GM19438 (cell line): ENCODE measurements at regions not wholly inside any gene's neighbourhood (a gene's known extent, or its start where the extent isn't known, plus 50 kb on each side); places are given as distances from the start of the nearest gene placed in this dataset.
"Not testable (repeated sequence)": the region's sequence is repeated elsewhere in the genome, so short reads cannot be mapped to it uniquely, and the experiment has no call there.

ENCODE experiments used
- ATAC-seq: cut with Tn5 transposase; IDR thresholded peaks from one replicate; pipeline ENCODE4 v1.9.1; 2021; ENCODE audit warnings: low read depth; ENCODE audit not compliant: unreplicated experiment

DNA sequence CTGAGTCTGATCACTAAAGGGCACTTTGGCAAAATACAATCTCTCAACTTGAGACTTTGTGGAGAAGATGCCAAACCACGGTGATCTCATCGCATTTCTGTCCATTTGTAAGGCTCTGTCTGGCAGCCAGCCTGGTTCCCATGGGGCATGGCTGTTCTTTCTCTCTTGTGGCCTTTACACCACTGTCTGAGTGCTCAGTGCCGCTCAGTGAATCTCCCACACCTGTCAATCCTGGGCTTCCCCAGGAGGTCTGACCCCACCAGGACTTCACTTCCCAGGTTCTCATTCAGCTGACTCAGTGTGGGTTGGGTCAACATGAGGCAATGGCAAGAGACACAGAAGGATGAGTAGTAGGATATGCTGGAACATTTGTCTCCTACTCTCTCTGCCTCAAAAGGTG, 96.8 kb upstream of the TRIB2 start:
- ATAC-seq: no peak

DNA sequence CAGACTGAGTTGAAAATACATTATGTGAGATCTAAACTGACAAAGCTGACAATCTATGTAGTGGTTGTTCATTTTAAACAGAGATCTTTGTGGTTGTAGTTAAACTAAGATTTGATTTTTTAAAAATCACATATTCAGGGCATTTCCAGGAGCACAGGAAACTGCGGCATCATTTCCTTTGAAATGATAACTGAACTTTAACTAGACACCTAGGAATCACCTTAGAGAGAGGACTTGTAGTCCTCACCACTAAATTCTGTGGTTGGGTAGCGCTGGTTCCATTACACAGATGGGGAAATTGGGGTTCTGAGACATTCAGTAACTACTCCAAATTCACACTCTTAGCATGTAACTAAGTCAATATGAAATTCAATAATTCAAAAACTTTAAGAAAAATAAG, 96.0 kb upstream of the TRIB2 start:
- ATAC-seq: no peak

DNA sequence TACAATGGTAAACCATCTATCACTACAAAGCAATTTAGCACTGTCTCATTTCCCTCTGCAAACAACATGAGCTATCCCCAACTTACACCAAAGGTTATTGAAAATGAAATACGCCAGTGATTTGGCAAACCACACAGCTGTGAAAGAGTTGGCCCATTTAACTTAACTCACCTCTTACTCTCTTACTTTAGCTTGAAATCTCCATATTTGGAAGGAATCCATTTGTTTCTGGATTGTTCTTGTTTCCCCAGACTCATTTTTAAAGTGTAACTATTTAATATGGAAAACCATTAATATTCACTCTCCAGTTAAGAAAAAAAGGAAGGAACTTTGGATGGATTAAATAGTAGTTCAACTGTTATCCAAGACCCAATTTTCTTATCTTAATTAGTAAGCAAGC, 93.7 kb upstream of the TRIB2 start:
- no peak for ATAC-seq

DNA sequence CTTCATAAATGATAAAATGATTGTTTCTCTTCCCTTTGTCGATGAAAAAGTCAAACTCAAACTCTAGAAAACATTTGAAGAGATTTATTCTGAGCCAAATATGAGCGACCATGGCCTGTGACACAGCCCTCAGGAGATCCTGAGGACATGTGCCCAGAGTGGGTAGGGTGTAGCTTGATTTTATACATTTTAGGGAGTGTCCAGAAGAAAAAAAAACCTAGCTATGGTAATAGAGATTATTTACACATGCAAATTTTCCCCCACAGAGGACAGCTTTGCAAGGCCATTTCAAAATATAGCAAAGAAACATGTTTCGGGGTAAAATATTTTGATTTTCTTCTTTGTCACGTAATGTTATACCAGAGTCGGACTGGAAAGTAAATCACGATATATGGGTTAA, 92.4 kb upstream of the TRIB2 start:
- ATAC-seq: no peak

DNA sequence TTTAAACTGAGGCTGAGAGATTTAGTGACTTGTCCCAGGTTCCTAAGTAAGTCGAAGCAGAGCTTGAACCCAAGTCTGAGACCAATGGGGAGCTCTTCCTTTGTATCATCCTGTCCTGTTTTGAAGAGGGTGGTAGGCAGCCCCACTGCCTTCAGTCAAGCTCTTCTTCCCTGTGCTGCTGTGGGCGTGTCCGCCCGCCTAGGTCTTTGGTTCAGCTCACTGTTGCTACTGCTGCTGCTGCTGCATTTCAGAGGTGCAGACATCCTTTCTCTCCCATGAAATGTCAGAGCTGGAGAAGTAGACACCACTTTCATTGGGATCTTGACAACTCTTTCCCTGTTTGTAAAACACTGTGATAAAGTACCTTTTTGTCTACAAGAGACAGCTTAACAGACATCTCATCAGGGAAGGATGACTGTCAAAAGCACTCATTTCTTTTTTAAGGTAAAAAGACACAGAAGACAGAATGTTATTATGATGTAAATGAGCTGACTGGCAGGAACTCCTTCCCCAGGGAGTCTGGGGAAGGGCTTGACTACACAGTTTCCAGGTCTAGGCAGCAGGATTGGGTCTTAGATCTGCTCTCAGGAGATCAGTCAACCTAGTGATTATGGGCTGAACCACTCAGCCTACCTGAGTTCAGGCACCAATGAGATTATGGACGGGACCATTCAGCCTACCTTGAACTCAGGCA, 91.7 kb upstream of the TRIB2 start:
- no peak for ATAC-seq

DNA sequence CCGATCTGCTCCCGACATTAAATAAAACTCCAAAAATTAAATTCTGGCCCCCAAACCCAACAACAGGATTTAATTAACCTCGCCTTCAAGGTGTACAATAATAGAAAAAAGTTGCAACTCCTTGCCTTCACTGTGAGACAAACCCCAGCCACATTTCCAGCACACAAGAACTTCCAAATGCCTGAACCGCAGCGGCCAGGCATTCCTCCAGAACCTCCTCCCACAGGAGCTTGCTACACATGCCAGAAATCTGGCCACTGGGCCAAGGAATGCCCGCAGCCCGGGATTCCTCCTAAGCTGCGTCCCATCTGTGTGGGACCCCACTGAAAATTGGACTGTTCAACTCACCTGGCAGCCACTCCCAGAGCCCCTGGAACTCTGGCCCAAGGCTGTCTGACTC, 88.2 kb upstream of the TRIB2 start:
- not testable (repeated sequence) for ATAC-seq

DNA sequence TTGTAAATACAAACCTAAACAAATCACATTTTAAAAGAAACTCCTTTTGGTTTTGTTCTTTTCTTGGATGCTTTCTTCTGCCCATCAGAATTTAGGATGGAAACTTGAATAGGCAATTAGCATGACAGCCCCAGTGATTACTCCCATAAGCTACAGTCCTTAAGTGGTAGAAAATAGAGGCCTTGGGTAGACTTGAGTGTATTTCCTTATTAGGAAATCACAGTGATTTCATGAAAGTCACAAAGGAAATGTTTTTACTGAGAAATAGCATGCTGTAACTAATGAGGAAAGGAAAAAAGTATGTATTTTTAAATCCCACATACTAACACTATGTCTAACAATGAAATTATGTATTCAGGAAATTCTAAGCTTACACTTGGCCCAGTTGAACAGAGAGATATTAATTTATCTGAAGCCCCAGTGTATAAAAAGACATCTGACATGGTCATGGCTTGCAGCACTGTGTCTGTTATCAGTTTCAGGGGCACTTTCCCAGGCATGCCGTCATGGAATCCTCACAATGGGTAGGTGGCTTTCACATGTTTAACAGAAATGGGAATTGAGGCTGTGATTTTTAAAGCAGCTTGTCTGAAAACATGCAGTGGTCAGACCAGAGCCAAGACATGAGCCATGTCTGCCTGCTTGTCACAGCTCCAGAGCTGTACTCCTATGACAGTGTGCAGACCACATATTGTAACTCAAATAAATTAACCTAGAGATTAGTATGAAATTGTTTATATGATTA, 79.7 kb upstream of the TRIB2 start:
- ATAC-seq: no peak

DNA sequence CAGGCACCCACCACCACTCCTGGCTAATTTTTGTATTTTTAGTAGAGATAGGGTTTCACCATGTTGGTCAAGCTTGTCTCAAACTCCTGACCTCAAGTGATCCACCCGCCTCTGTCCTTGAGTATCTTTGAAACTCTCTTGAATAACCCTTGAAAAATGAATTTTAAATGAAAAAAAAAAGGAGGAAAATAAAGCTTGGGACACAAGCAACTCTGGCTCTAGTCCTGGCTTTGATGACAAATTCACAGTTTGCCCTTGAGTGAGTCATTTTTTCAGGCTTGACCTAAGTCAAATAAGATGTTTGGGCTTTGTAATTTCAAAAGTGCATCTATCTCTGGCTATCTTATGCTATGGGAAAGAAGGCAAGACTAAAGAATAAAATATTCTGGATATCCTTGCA, 79.0 kb upstream of the TRIB2 start:
- ATAC-seq: no peak

DNA sequence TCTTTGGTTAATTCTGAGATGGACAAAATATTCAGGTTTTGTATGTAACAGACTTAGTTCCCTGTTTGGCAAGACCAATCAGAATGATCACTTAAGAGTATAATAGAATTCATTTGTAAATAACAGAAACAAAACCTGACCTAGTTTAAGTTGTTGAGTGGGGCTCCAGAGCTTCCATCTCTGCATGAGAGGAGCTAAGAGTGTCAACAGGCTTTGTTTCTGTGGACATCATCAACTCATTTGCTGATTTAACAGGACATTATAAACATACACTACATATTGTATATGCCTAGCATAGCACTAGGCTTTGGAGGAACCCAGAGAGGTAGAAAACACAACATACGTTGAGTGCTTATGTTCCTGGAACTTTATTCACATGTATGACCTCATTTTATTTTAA, 75.3 kb upstream of the TRIB2 start:
- no peak for ATAC-seq

DNA sequence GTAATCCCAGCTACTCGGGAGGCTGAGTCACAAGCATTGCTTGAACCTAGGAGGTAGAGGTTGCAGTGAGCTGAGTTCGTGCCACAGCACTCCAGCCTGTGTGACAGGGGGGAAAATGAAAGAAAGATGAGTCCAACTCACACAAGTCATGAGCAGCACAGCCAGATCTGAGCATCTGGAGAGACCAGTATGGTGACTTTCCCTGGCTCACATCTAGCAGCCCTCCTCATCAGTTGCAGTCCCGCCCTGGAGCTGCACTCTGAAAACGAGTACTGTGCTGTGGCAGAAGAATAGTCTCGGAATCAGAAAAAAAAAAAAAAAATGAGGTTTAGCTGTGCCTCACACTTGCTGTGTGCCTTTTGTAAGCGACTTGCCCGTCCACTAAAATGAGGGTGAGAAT, 74.4 kb upstream of the TRIB2 start:
- ATAC-seq: no peak

DNA sequence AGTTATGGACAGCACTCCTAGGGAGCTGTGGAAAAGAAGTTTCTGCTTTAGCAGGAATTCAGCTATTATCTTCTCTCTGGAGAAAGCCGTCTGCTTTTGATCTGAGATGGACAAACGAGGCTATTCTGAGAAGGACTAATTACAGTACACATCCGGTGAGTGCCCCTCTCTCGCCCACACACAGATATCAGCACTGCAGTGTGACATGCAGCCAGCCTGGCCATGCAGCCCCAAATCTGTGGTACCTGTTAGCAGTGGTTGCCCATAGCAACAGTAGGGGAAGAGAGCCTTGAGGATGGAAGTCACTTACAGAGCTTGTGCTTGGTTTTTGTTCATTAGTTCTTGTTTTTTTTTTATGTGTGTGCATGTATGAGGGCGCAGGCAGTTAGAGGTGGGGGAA, 73.9 kb upstream of the TRIB2 start:
- ATAC-seq: no peak

DNA sequence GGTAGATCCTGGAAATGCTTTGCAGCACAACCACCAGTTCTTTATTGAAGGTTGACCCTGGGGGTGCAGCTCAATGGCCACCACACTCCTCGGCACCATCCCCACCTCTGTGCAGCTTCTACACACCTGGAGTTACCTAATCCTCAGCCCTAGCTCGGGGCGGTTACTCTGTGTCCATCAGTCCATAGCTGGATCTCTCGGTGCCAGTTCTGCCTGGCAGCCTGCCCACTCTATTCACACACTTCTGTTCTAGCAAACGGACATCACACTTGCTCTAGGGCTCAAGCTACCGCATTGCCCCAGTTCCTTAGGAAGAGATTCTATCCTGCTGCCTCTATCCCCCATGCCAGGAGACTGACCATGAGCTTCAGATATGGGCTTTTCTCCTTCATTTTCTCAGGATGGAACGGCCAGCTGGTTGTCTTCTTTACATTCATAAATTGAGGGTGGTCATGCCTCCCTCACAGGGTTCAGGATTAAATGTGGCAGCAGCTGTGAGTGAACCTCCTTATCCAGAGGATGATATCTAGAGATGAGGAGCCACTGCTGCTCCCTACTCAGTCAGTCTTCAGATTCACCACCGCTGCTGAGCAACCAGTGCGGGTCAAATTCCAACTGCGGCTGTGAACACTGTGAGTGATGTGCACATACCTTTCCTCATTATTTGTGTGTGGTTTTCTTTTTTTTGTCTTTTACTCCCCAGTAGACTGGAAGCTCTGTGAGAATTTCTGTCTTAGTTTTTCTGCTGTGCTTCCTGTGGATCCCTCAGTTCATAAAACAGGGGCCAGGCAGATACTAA, 66.9 kb upstream of the TRIB2 start:
- ATAC-seq: no peak

DNA sequence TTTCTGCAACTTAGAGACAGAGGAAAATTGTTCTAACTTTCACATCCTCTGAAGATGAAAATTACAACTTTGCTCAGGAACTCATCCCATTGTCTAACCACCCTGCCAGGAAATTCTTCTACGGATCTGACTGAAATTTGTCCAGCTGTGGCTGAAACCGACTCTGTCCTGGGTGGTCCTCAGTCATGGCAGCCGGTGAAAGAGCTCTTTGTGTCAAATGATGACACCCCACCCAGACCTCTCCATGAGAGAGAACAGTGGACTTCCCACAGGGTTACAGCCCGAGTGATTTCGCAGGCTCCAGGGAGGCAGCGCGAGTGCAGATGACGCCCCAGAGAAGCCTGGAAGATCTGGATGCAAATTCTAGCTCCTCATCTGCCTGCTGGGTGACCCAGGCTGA, 65.1 kb upstream of the TRIB2 start:
- ATAC-seq: no peak

DNA sequence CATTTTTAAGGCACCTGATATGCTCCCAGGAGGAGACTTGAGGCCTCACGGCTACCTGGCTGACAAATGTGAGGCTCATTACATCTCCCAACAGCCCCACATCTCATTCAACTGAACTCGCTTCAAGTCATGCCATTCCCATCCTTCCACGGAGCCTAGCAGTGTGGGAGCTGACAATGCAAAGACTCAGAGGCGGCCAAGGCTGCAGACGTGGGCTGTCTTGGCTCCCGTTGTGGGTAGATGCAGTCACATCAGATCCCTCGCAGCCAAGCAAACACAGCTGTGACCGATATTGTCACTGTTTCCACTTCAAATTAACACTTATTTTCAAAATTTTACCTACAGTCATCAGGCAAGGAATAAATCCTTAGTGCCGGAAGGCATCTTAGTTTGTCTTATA, 64.0 kb upstream of the TRIB2 start:
- ATAC-seq: no peak

DNA sequence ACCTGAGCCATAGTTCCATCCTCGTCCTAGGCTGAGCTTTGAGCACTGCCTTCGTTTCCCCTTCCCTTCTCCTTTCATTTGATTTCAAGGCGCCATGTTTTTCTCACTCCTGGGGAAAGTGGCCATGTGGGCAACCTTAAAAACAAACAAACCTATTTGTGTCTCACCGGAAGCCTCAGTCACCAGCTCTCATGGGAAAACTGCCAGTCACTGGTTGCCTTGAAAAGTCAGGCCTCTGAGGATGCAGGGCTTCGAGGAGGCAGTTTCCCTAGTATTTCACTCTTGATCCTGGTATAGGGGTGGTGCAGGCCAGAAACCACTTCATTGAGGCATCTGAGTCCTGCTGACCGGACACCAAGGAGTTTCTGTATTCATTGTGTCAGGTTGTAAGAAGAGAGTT, 59.2 kb upstream of the TRIB2 start:
- no peak for ATAC-seq

DNA sequence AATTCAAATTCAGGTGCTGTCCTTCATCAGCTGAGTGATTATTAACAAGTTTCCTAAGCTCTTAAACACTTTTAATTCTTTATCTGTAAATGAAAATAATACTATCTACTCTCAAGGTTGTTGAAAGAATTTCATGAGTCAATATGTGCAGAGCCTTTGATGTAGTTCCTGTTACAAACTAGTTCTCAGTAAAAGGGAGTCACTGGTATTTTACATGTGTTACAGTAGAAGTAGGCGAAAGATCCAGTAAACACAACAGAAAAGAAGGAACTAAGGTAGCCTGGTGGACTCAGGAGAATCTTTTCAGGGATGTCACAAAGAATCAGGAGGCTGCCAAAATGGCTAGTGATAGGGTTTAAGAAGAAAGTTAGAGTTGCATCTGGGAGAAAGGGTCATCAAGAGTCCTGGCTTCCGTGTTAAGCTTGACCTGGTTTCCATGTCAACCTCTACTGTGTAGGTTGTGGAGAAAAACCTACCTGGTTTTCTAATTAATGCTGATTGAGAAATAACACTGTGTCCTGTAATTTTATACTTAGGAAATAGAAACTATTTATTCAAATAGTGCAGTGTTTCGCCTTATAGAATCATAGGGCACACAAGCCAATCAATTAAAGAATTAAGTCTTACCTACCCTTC, 58.3 kb upstream of the TRIB2 start:
- ATAC-seq: no peak

DNA sequence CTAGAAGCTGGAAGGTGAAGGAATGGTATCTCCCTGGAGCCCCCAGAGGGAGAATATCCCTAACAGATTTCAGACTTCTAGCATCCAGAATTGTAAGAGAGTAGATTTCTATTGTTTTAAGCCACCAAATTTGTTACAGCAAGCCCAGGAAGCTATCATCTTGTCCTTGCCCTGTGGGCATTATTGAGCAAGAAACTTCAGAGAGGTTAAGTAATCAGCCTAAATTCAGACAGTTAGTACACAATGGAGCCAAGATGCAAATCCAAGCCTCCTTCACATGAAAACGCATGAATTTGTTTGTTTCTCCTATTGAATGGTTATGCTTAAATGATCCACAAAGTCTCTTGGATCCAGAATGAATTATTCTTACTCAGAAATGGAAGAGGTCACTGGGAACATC, 55.2 kb upstream of the TRIB2 start:
- no peak for ATAC-seq

DNA sequence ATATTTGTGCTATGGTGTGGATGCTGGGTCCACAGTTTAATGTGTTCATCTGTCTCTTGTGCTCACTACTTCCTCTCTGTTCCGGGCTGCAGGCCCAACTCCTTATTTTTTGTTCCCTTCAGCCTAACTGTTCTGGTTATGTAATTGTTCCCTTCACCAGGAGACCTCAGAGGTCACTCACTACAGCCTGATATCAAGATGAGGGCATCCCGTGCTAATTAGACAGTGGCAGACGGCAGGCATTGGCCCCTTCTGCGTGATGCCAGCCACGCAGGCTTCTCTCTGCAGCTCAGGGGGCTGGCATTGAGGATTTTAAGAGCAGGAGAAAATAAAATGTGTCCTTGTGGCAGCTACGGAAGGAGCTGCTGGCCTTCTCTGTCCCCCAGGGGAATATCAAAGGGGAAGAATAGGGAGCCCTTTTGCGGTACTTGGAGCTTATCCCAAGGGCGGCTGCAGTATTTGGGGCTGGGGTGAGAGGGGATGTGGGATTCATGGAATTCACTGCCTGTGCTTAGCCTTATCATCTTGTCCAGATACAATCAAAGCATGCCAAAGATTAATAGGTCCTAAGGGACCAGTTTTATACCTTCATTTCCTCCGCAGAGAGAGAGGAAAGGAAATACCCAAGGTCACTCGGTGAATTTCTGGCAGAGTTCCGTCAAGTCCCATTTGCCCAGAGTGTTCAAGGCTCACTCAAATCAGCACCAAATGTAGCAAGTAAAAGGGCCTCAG, 53.3 kb upstream of the TRIB2 start:
- no peak for ATAC-seq

DNA sequence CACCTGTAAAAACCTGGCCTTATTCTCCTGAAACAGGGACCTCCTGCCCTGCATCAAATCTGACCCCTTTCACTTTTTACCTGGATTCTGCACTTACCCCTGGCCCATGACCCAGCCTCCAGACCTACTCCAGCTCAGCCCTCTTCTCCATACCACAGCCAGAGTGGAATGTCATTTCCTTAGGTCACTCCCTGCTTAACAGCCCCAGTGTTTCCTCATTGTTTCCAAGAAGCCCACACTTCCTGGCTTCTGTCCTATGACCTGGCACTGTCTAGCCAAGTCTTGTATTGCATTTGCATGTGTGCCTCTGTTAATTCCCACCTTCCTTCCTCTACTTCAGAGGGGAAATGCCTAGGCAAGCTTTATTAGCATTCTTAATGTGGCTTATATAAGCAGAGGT, 51.4 kb upstream of the TRIB2 start:
- ATAC-seq: no peak

DNA sequence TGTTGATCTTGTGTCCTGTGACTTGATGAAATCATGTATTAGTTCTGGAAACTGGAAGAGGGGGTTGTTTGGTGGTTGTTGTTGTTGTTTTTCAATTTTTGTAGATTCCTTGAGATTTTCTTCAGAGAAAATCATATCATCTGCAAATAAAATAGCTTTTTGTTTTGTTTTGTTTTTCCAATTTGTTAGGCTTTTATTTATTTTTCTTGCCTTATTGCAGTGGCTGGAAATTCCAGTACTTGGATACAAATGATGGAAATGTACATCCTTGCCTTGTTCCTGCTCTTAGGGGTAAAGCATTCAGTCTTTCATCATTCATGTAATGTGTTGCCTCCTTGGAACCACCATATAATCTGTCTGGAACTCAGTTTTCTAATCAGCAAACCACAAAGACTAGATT, 50.3 kb upstream of the TRIB2 start:
- no peak for ATAC-seq
